WTC11 (cell line): ENCODE measurements at regions not wholly inside any gene's neighbourhood (a gene's known extent, or its start where the extent isn't known, plus 50 kb on each side); places are given as distances from the start of the nearest gene placed in this dataset.

Experiments
- ATAC-seq: fragments of 200-7000 bp; cut with Tn5 transposase; 2 replicates; pipeline ENCODE4 v1.10.0; 2021; ENCODE audit warnings: mild to moderate bottlenecking, moderate library complexity
- CTCF ChIA-PET: fragments of 300-600 bp; sonication (Branson Sonifier 250); formaldehyde crosslinking; loops from one replicate; lab custom pipeline; 2021; ENCODE audit warnings: antibody characterized with exemption; lab: Charles Lee
- POLR2A ChIA-PET: fragments of 350-600 bp; sonication (Branson Sonifier 250); formaldehyde crosslinking; loops from one replicate; lab custom pipeline; 2021; ENCODE audit warnings: antibody characterized with exemption; lab: Charles Lee
- DNase-seq: peaks from one replicate; pipeline ENCODE4 v3.0.0; 2021; ENCODE audit warnings: low spot score
- H3K27ac Mint-ChIP-seq: 2 replicates; pipeline ENCODE4 v1.8.0; 2021; ENCODE audit warnings: mixed read lengths
- H3K27me3 Mint-ChIP-seq: 2 replicates; pipeline ENCODE4 v1.8.0; 2021; ENCODE audit warnings: low read depth, mild to moderate bottlenecking, moderate library complexity, mixed read lengths
- H3K36me3 Mint-ChIP-seq: 2 replicates; pipeline ENCODE4 v1.8.0; 2021; ENCODE audit warnings: mixed read lengths
- H3K4me1 Mint-ChIP-seq: 2 replicates; pipeline ENCODE4 v1.8.0; 2022; ENCODE audit warnings: mixed read lengths
- H3K4me3 Mint-ChIP-seq: 2 replicates; pipeline ENCODE4 v1.8.0; 2021; ENCODE audit warnings: mild to moderate bottlenecking, moderate library complexity, mixed read lengths
- H3K9me3 Mint-ChIP-seq: 2 replicates; pipeline ENCODE4 v1.8.0; 2021; ENCODE audit warnings: mixed read lengths
- AR ChIP-seq: fragments of 250-450 bp; sonication (Bioruptor Pico); IDR thresholded peaks from 2 replicates; pipeline ENCODE4 v1.9.0; 2021; ENCODE audit warnings: mild to moderate bottlenecking
- CREB1 ChIP-seq: sonication (generic); formaldehyde crosslinking; IDR thresholded peaks from 2 replicates; pipeline ENCODE4 v1.8.0; 2023; ENCODE audit warnings: mild to moderate bottlenecking, missing genetic modification reagents
- E2F1 ChIP-seq: sonication (generic); formaldehyde crosslinking; IDR thresholded peaks from 2 replicates; pipeline ENCODE4 v1.8.0; 2022; ENCODE audit warnings: mild to moderate bottlenecking, missing genetic modification reagents
- E2F5 ChIP-seq: sonication (generic); formaldehyde crosslinking; IDR thresholded peaks from 2 replicates; pipeline ENCODE4 v1.8.1; 2022; ENCODE audit warnings: mild to moderate bottlenecking, moderate library complexity, missing genetic modification reagents
- IRF2 ChIP-seq: sonication (generic); formaldehyde crosslinking; IDR thresholded peaks from 2 replicates; pipeline ENCODE4 v1.8.0; 2022; ENCODE audit warnings: low read depth, missing genetic modification reagents, borderline replicate concordance
- PREB ChIP-seq: sonication (generic); formaldehyde crosslinking; IDR thresholded peaks from 2 replicates; pipeline ENCODE4 v1.8.1; 2022; ENCODE audit warnings: mild to moderate bottlenecking, missing genetic modification reagents, moderate library complexity, borderline replicate concordance
- PRRX2 ChIP-seq: fragments of 250-450 bp; sonication (Bioruptor Pico); IDR thresholded peaks from 2 replicates; pipeline ENCODE4 v1.8.0; 2021; ENCODE audit warnings: mild to moderate bottlenecking
- RORB ChIP-seq: fragments of 250-450 bp; sonication (Bioruptor Pico); IDR thresholded peaks from 2 replicates; pipeline ENCODE4 v1.9.0; 2021; ENCODE audit warnings: mild to moderate bottlenecking
- TCF7 ChIP-seq: sonication (generic); formaldehyde crosslinking; IDR thresholded peaks from 2 replicates; pipeline ENCODE4 v1.8.0; 2022; ENCODE audit warnings: mild to moderate bottlenecking, low read depth, missing genetic modification reagents, moderate library complexity
- TP53 ChIP-seq: sonication (generic); formaldehyde crosslinking; IDR thresholded peaks from 2 replicates; pipeline ENCODE4 v1.8.1; 2023; ENCODE audit warnings: mild to moderate bottlenecking, missing genetic modification reagents
- ZMAT4 ChIP-seq: fragments of 250-450 bp; sonication (Bioruptor Pico); IDR thresholded peaks from 2 replicates; pipeline ENCODE4 v1.9.0; 2021; ENCODE audit warnings: mild to moderate bottlenecking
- ZNF263 ChIP-seq: sonication (generic); formaldehyde crosslinking; IDR thresholded peaks from 2 replicates; pipeline ENCODE4 v1.8.1; 2022; ENCODE audit warnings: low read depth, mild to moderate bottlenecking, moderate library complexity, missing genetic modification reagents
- ZNF423 ChIP-seq: fragments of 250-450 bp; sonication (Bioruptor Pico); IDR thresholded peaks from 2 replicates; pipeline ENCODE4 v2.1.2; 2022; ENCODE audit warnings: mild to moderate bottlenecking, moderate library complexity
- ZSCAN18 ChIP-seq: fragments of 250-450 bp; sonication (Bioruptor Pico); IDR thresholded peaks from 2 replicates; pipeline ENCODE4 v2.1.2; 2022; ENCODE audit warnings: mild to moderate bottlenecking, moderate library complexity

GRCh38 chr11:119924017-119924416, 195.0 kb upstream of the NECTIN1 start:
- ChIA-PET POLR2A (no interaction called here), CTCF (interaction anchor here (1.0 kb wide), 1 partner anchor 283 kb away, joined by 3 read pairs; no protein-coding TSS in a partner anchor)
- no peak for TF ChIP-seq ZNF263 (CRISPR knock-in tag)
- TF ChIP-seq E2F5 (CRISPR knock-in tag): no peak
- Mint-ChIP-seq H3K27me3 (peaks cover 9% of the 10 kb centered on the region), H3K4me3 (no peak overlapping the region), H3K9me3 (no peaks in the 10 kb centered on the region), H3K27ac (no peak overlapping the region), H3K4me1 (peaks cover 10% of the 10 kb centered on the region), H3K36me3 (no peaks in the 10 kb centered on the region)
- ATAC-seq: no peak
- no peak for DNase-seq

GRCh38 chr11:119921571-119921970, 192.6 kb upstream of the NECTIN1 start:
- ATAC-seq: no peak
- Mint-ChIP-seq H3K27ac (no peak overlapping the region), H3K36me3 (no peaks in the 10 kb centered on the region), H3K4me3 (no peak overlapping the region), H3K9me3 (no peaks in the 10 kb centered on the region), H3K27me3 (peaks cover 5% of the 10 kb centered on the region), H3K4me1 (peaks cover 10% of the 10 kb centered on the region)
- DNase-seq: no peak
- ChIA-PET CTCF (interaction anchor here (0.7 to 1.3 kb wide), 2 partner anchors 15 to 704 kb away, joined by 3 read pairs; no protein-coding TSS in a partner anchor), POLR2A (no interaction called here)
- TF ChIP-seq TP53 (CRISPR knock-in tag) (no peak), PREB (CRISPR knock-in tag) (no peak), PRRX2 (CRISPR knock-in tag) (no peak), ZMAT4 (CRISPR knock-in tag) (no peak), E2F1 (CRISPR knock-in tag) (no peak), CREB1 (no peak), IRF2 (CRISPR knock-in tag) (no peak), ZNF423 (CRISPR knock-in tag) (no peak), ZSCAN18 (CRISPR knock-in tag) (no peak), ZNF263 (CRISPR knock-in tag) (no peak), TCF7 (CRISPR knock-in tag) (no peak), AR (no peak), RORB (no peak)
